NT2/D1 (cell line): ENCODE measurements at regions not wholly inside any gene's neighbourhood (a gene's known extent, or its start where the extent isn't known, plus 50 kb on each side); places are given as distances from the start of the nearest gene placed in this dataset.

Experiments
- SUZ12 ChIP-seq: IDR thresholded peaks from 2 replicates; pipeline ENCODE4 v1.6.1; 2011; ENCODE audit not compliant: insufficient read length, insufficient read depth; ENCODE audit errors: extremely low read depth
- YY1 ChIP-seq: IDR thresholded peaks from 2 replicates; pipeline ENCODE4 v1.6.1; 2011; ENCODE audit not compliant: insufficient read length, insufficient read depth
- ZNF274 ChIP-seq: IDR thresholded peaks from 2 replicates; pipeline ENCODE4 v1.6.1; 2011; ENCODE audit warnings: mild to moderate bottlenecking, low read depth, low read length

DNA sequence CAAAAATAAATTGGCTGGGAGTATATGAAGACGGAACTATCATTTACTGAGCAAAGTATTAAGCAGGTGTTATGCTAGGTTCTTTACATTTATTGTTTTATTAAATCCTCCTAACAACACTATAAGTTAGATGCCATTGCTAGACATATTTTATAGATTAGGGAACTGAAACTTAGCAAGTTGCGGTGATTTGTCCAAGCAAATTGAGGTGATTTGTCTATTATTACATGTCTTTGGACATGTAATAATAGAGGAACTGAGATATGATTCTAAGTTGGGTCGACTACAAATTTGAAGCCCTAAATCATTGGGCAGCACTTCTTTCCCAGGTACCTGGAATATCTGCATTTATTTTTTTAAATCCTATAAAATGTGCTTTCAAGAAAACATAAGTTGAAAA lies 429.9 kb downstream of the GABRG2 start:
- TF ChIP-seq YY1 (no peak), ZNF274 (no peak), SUZ12 (no peak)
